Peyer's patch (tissue), 4 donors: ENCODE measurements at regions not wholly inside any gene's neighbourhood (a gene's known extent, or its start where the extent isn't known, plus 50 kb on each side); places are given as distances from the start of the nearest gene placed in this dataset.

ENCODE experiments used
- DNase-seq, 3 donors: peaks; one replicate each; pipeline ENCODE4 v3.0.0-alpha.2; 2017 to 2019
- H3K27ac ChIP-seq, 4 donors: fragments of 200-600 bp; sonication (generic); one replicate each; pipeline ENCODE4 v1.5.1; 2016 to 2019
- H3K27me3 ChIP-seq, 2 donors: fragments of 200-600 bp; sonication (generic); one replicate each; pipeline ENCODE4 v1.5.1; 2019
- H3K36me3 ChIP-seq, 3 donors: fragments of 200-600 bp; sonication (generic); one replicate each; pipeline ENCODE4 v1.5.1; 2016 to 2019
- H3K4me1 ChIP-seq, 4 donors: fragments of 200-600 bp; sonication (generic); one replicate each; pipeline ENCODE4 v1.5.1; 2016 to 2019
- H3K4me3 ChIP-seq, 4 donors: fragments of 200-600 bp; sonication (generic); 1 replicate in 3 of 4; 2 replicates in 1 of 4; pipeline ENCODE4 v1.5.1; 2016 to 2019; ENCODE audit warnings: mild to moderate bottlenecking in 1 of 4
- H3K9me3 ChIP-seq, 4 donors: fragments of 200-600 bp; sonication (generic); one replicate each; pipeline ENCODE4 v1.5.1; 2016 to 2019; ENCODE audit warnings: mild to moderate bottlenecking in 1 of 4
- POLR2A ChIP-seq, 2 donors: fragments of 450-650 bp; IDR thresholded peaks; one replicate each; pipeline ENCODE4 v1.5.1; 2017; ENCODE audit warnings: antibody characterized with exemption in 2 of 2, mild to moderate bottlenecking in 2 of 2, moderate library complexity in 2 of 2
- TF ChIP-seq, protein P1 (sequence below), 6 experiments: fragments of 450-650 bp in 4 of 6; fragments of 200-600 bp in 2 of 6; sonication (generic) in 1 of 6; IDR thresholded peaks; one replicate each; pipeline ENCODE4 v1.5.1; 2017 to 2019; ENCODE audit warnings: antibody characterized with exemption in 6 of 6, mild to moderate bottlenecking in 3 of 6, moderate library complexity in 1 of 6

- DNase-seq = no peak
- no peak overlapping the region for H3K27ac ChIP-seq
- H3K36me3 ChIP-seq = no peaks in the 10 kb centered on the region
- TF ChIP-seq, protein P1, sequence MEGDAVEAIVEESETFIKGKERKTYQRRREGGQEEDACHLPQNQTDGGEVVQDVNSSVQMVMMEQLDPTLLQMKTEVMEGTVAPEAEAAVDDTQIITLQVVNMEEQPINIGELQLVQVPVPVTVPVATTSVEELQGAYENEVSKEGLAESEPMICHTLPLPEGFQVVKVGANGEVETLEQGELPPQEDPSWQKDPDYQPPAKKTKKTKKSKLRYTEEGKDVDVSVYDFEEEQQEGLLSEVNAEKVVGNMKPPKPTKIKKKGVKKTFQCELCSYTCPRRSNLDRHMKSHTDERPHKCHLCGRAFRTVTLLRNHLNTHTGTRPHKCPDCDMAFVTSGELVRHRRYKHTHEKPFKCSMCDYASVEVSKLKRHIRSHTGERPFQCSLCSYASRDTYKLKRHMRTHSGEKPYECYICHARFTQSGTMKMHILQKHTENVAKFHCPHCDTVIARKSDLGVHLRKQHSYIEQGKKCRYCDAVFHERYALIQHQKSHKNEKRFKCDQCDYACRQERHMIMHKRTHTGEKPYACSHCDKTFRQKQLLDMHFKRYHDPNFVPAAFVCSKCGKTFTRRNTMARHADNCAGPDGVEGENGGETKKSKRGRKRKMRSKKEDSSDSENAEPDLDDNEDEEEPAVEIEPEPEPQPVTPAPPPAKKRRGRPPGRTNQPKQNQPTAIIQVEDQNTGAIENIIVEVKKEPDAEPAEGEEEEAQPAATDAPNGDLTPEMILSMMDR (IDR thresholded peaks at IDR 0.05) = no peak
- no peak for TF ChIP-seq POLR2A (IDR thresholded peaks at IDR 0.05)
- H3K4me3 ChIP-seq = no peak overlapping the region
- no peaks in the 10 kb centered on the region for H3K27me3 ChIP-seq
- H3K9me3 ChIP-seq = no peaks in the 10 kb centered on the region
- H3K4me1 ChIP-seq = no peaks in the 10 kb centered on the region
Observed at GRCh38 chr1:90414201-90414600, 302.9 kb downstream of the BARHL2 start.

GRCh38 chr1:90413519-90413918 is 303.6 kb downstream of the BARHL2 start:
- no peak overlapping the region for H3K27ac ChIP-seq
- DNase-seq = no peak
- no peaks in the 10 kb centered on the region for H3K9me3 ChIP-seq
- H3K36me3 ChIP-seq = no peaks in the 10 kb centered on the region
- H3K4me3 ChIP-seq = no peak overlapping the region
- no peaks in the 10 kb centered on the region for H3K27me3 ChIP-seq
- H3K4me1 ChIP-seq = no peaks in the 10 kb centered on the region
- TF ChIP-seq, protein P1 (IDR thresholded peaks at IDR 0.05) = no peak
- no peak for TF ChIP-seq POLR2A (IDR thresholded peaks at IDR 0.05)

GRCh38 chr1:90412563-90412962 is 304.5 kb downstream of the BARHL2 start:
- Histone ChIP-seq H3K9me3 (no peaks in the 10 kb centered on the region), H3K36me3 (no peaks in the 10 kb centered on the region), H3K4me3 (no peak overlapping the region), H3K27me3 (no peaks in the 10 kb centered on the region), H3K4me1 (no peaks in the 10 kb centered on the region), H3K27ac (no peak overlapping the region)
- DNase-seq = no peak
- TF ChIP-seq POLR2A (IDR thresholded peaks at IDR 0.05) = no peak
- TF ChIP-seq, protein P1 (IDR thresholded peaks at IDR 0.05) = no peak

DNA sequence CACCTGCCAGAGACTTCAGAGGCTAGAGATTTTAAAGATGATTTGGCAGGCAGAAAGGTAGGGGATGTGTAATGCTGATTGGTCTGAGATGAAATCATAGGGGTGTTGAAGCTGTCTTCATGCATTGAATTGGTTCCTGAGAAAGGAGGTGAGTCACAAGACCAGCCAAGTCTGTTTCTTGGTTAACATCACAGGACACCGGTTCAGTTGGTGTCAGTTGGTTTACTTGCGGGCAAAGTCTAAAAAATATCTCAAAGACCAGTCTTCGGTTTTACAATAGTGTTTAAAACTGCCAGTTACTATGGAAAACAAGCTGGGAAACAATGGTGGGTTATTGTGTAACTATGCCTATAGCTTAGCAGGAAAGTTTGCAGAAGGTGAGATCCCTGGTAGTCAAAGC is 305.9 kb downstream of the BARHL2 start:
- TF ChIP-seq, protein P1 (IDR thresholded peaks at IDR 0.05) = no peak
- TF ChIP-seq POLR2A (IDR thresholded peaks at IDR 0.05) = no peak
- Histone ChIP-seq H3K27ac (no peak overlapping the region), H3K4me1 (no peaks in the 10 kb centered on the region), H3K27me3 (no peaks in the 10 kb centered on the region), H3K9me3 (no peaks in the 10 kb centered on the region), H3K36me3 (no peaks in the 10 kb centered on the region), H3K4me3 (no peak overlapping the region)
- no peak for DNase-seq

DNA sequence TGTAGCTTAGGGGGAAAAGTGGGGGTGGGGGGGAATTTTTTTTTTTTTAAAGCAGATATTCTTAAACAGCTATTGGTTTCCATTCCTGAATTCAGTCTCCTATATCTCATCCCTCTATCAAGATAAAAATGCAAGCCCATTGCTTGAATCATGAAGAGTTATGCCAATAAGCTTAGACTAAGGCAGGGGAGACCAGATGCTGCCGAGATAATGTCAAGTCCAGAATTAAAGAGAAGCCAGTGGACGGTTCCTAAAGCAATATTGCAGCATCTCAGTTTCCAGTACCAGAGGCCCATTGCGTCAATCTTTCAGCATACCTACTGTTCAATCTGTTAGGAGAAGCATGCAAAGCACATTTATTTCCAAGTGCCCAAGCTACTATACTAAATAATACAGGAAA is 309.4 kb downstream of the BARHL2 start:
- Histone ChIP-seq H3K27ac (no peak overlapping the region), H3K36me3 (no peaks in the 10 kb centered on the region), H3K4me1 (no peaks in the 10 kb centered on the region), H3K27me3 (no peaks in the 10 kb centered on the region), H3K9me3 (no peaks in the 10 kb centered on the region), H3K4me3 (no peak overlapping the region)
- no peak for DNase-seq
- TF ChIP-seq, protein P1 (IDR thresholded peaks at IDR 0.05) = no peak
- no peak for TF ChIP-seq POLR2A (IDR thresholded peaks at IDR 0.05)

DNA sequence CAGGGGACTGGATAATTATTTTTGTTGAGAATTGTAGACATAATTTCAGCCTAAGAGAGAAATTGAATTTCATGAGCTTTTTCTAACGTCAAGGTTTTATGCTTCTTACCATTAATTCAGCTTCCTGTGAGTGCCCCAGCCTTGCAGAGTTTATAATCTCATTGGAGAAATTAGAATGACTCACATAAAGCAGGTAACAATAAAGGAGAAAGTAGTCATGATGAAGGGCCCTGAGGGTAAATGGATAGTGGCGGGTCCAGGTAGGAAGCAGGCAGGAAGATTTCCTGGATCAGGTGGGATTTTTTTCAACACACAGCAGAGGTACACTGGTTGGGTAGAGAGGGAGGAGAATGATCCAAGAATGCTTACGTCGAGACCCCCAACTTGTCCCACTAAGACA is 311.4 kb downstream of the BARHL2 start:
- DNase-seq = no peak
- no peaks in the 10 kb centered on the region for H3K9me3 ChIP-seq
- H3K27ac ChIP-seq = no peak overlapping the region
- TF ChIP-seq, protein P1 (IDR thresholded peaks at IDR 0.05) = no peak
- no peak for TF ChIP-seq POLR2A (IDR thresholded peaks at IDR 0.05)
- H3K4me3 ChIP-seq = no peak overlapping the region
- H3K36me3 ChIP-seq = no peaks in the 10 kb centered on the region
- H3K27me3 ChIP-seq = no peaks in the 10 kb centered on the region
- H3K4me1 ChIP-seq = no peaks in the 10 kb centered on the region
